ENCODE measurements at regions not wholly inside any gene's neighbourhood (a gene's known extent, or its start where the extent isn't known, plus 50 kb on each side); places are given as distances from the start of the nearest gene placed in this dataset.

DNA sequence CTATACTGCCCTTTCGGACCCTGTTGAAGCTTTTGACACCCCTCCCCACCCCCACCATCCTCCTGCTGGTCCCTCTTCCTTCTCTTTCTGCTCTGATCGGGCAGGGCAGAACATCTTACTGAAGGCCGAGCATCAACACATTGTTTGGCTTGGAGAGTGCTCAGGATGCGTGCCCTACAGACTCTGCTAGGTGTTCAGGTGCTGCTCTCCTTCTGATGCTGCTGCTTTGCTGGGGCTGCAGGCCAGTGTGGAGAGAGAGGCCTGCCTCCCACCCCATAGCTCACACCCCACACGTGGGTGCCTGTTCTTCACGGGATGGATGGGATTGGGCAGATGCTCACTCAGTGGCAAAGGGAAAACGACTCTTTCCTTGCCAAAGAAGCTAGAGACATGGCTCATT, 89.8 kb upstream of the ONECUT1 start:
- Histone ChIP-seq H3K4me3 (ENCODE audit: low read length) (no peak overlapping the region), H4K5ac (ENCODE audit: low read length) (no peak overlapping the region), H3K79me2 (ENCODE audit: control insufficient read depth, insufficient read depth, low read length) (no peaks in the 10 kb centered on the region), H3K27ac (ENCODE audit: low read depth, low read length) (no peak overlapping the region), H3K27me3 (ENCODE audit: insufficient read depth, low read length, poor library complexity) (no peaks in the 10 kb centered on the region), H3K9ac (ENCODE audit: low read length) (no peak overlapping the region), H3K56ac (ENCODE audit: low read length) (no peak overlapping the region), H2AK5ac (ENCODE audit: low read length) (no peak overlapping the region), H3K4ac (ENCODE audit: low read depth, low read length) (no peak overlapping the region), H3K4me1 (ENCODE audit: control insufficient read depth, low read depth, low read length) (no peaks in the 10 kb centered on the region), H2BK5ac (ENCODE audit: low read length) (no peak overlapping the region), H3K36me3 (ENCODE audit: control insufficient read depth, insufficient read depth, low read length) (no peaks in the 10 kb centered on the region), H3K23ac (ENCODE audit: low read length) (no peak overlapping the region), H3K18ac (ENCODE audit: low read length) (no peak overlapping the region), H3K4me2 (ENCODE audit: low read length) (no peak overlapping the region), H4K8ac (ENCODE audit: low read depth, low read length) (no peak overlapping the region), H2BK15ac (replicated peaks; ENCODE audit: low read depth) (no peak overlapping the region), H3K79me1 (ENCODE audit: low read length) (no peaks in the 10 kb centered on the region), H2BK120ac (ENCODE audit: low read depth, low read length) (no peak overlapping the region)
- no peak for DNase-seq
- no CpG with 5 or more reads among the region's 7 CpGs for WGBS (ENCODE audit: extremely low coverage, insufficient coverage, low lambda C conversion rate)

DNA sequence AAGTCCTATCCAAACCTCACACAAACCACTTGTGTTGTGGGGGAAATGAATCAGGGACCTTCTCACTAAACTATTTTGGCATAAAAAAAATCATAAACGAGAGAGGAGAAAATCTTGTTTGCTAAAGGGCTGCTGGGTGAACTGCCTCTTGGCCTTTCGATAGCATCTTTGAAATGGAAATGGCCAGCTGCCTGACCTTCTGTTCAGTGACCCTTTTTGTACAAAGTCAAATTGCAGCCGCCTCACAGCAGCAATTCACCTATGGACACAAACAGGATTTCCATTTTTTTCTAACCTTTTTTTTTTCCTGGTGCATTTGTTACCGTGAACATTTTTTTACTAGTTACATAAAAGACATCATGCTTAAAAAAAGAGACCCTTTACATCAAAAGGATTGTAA, 89.0 kb upstream of the ONECUT1 start:
- H3K56ac ChIP-seq (ENCODE audit: low read length), result no peak overlapping the region
- H3K4me1 ChIP-seq (ENCODE audit: control insufficient read depth, low read depth, low read length), result no peaks in the 10 kb centered on the region
- H3K79me1 ChIP-seq (ENCODE audit: low read length), result no peaks in the 10 kb centered on the region
- no peak overlapping the region for H3K23ac ChIP-seq (ENCODE audit: low read length)
- no peak overlapping the region for H3K4me3 ChIP-seq (ENCODE audit: low read length)
- H3K79me2 ChIP-seq (ENCODE audit: control insufficient read depth, insufficient read depth, low read length), result no peaks in the 10 kb centered on the region
- H3K4ac ChIP-seq (ENCODE audit: low read depth, low read length), result no peak overlapping the region
- no peak overlapping the region for H2AK5ac ChIP-seq (ENCODE audit: low read length)
- no peak overlapping the region for H2BK5ac ChIP-seq (ENCODE audit: low read length)
- no peak for DNase-seq
- no peaks in the 10 kb centered on the region for H3K36me3 ChIP-seq (ENCODE audit: control insufficient read depth, insufficient read depth, low read length)
- no CpG with 5 or more reads among the region's 4 CpGs for WGBS (ENCODE audit: extremely low coverage, insufficient coverage, low lambda C conversion rate)
- H2BK120ac ChIP-seq (ENCODE audit: low read depth, low read length), result no peak overlapping the region
- H2BK15ac ChIP-seq (replicated peaks; ENCODE audit: low read depth), result no peak overlapping the region
- H4K8ac ChIP-seq (ENCODE audit: low read depth, low read length), result no peak overlapping the region
- H3K18ac ChIP-seq (ENCODE audit: low read length), result no peak overlapping the region
- H3K4me2 ChIP-seq (ENCODE audit: low read length), result no peak overlapping the region
- no peak overlapping the region for H3K9ac ChIP-seq (ENCODE audit: low read length)
- no peak overlapping the region for H4K5ac ChIP-seq (ENCODE audit: low read length)
- H3K27ac ChIP-seq (ENCODE audit: low read depth, low read length), result no peak overlapping the region
- no peaks in the 10 kb centered on the region for H3K27me3 ChIP-seq (ENCODE audit: insufficient read depth, low read length, poor library complexity)

DNA sequence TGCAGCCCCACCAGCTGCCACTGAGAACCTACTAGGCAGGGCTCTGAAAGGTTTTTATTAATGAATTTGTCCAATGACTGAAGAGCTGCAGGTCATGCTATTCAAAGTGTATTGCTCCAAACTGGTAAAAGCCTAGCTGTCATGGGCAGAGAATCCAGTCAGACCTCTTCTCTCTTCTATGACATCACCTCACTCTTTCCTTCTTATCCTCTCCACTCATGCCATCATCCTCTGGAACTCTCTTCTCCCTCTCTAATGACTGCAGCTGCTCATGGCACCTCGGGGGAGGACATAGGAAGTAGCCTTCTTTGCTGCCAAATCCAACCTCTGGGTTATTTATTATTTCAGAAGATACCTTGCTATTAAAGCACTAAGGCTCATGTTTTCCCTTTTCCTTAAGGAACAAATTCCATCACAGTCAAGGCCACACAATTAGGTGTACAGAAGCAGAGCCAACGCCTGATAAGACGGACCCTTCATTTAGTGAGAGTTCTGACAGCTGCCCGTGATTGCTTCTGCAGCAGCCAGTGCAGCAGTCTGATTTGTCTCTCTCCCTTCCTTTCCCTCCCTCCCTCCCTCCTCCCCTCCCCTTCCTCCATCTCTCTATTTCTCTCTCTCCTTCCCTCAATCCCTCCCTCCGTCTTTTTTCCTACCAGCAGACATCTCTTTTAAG, 87.0 kb upstream of the ONECUT1 start:
- H3K79me2 ChIP-seq (ENCODE audit: control insufficient read depth, insufficient read depth, low read length), result no peaks in the 10 kb centered on the region
- no peak overlapping the region for H3K4ac ChIP-seq (ENCODE audit: low read depth, low read length)
- no peak overlapping the region for H3K4me3 ChIP-seq (ENCODE audit: low read length)
- no peak overlapping the region for H3K23ac ChIP-seq (ENCODE audit: low read length)
- H2BK15ac ChIP-seq (replicated peaks; ENCODE audit: low read depth), result no peak overlapping the region
- H4K8ac ChIP-seq (ENCODE audit: low read depth, low read length), result no peak overlapping the region
- H3K27ac ChIP-seq (ENCODE audit: low read depth, low read length), result no peak overlapping the region
- no peak overlapping the region for H3K4me2 ChIP-seq (ENCODE audit: low read length)
- no peaks in the 10 kb centered on the region for H3K4me1 ChIP-seq (ENCODE audit: control insufficient read depth, low read depth, low read length)
- no peak overlapping the region for H4K5ac ChIP-seq (ENCODE audit: low read length)
- no peak overlapping the region for H2AK5ac ChIP-seq (ENCODE audit: low read length)
- 90% methylated on average over 1 of the region's 5 CpGs for WGBS (ENCODE audit: extremely low coverage, insufficient coverage, low lambda C conversion rate)
- no peak overlapping the region for H3K56ac ChIP-seq (ENCODE audit: low read length)
- no peak overlapping the region for H3K9ac ChIP-seq (ENCODE audit: low read length)
- no peak overlapping the region for H3K18ac ChIP-seq (ENCODE audit: low read length)
- no peak overlapping the region for H2BK120ac ChIP-seq (ENCODE audit: low read depth, low read length)
- DNase-seq, result no peak
- no peaks in the 10 kb centered on the region for H3K27me3 ChIP-seq (ENCODE audit: insufficient read depth, low read length, poor library complexity)
- no peaks in the 10 kb centered on the region for H3K79me1 ChIP-seq (ENCODE audit: low read length)
- no peaks in the 10 kb centered on the region for H3K36me3 ChIP-seq (ENCODE audit: control insufficient read depth, insufficient read depth, low read length)
- no peak overlapping the region for H2BK5ac ChIP-seq (ENCODE audit: low read length)

DNA sequence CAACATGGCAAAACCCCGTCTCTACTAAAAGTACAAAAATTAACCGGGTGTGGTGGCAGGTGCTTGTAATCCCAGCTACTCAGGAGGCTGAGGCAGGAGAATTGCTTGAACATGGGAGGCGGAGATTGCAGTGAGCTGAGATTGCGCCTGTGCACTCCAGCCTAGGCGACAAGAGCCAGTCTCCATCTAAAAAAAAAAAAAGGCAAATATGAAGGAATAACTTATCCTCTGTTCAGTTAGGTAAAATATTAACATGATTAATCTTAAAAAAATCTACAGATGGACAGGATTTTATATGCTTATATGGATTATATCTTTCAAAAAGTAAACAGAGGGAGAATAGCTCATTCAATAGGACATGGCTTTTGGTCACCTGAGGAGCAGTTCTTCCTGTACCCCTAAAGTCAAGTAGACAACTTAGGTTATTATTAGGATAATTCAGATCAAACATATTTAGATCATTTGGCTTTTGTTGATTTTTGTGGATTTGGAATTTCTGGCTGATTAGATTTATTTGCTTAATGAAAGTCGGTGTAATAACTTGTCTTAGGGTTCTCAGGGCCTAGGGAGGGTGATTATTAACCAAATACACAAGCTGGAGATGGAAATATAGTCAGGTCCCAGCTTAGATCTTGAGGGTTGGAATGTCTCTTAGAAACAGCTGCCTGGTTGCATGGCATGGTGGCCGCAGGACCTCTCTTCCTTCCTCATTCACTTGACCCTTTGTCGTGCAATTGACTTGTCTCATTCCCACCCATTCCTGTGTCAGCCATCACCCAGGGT, 82.1 kb upstream of the ONECUT1 start:
- Histone ChIP-seq H4K5ac (ENCODE audit: low read length) (no peak overlapping the region), H4K8ac (ENCODE audit: low read depth, low read length) (no peak overlapping the region), H3K56ac (ENCODE audit: low read length) (no peak overlapping the region), H3K4ac (ENCODE audit: low read depth, low read length) (no peak overlapping the region), H3K27me3 (ENCODE audit: insufficient read depth, low read length, poor library complexity) (no peaks in the 10 kb centered on the region), H3K9ac (ENCODE audit: low read length) (no peak overlapping the region), H3K18ac (ENCODE audit: low read length) (no peak overlapping the region), H3K79me2 (ENCODE audit: control insufficient read depth, insufficient read depth, low read length) (no peaks in the 10 kb centered on the region), H3K4me2 (ENCODE audit: low read length) (no peak overlapping the region), H3K27ac (ENCODE audit: low read depth, low read length) (no peak overlapping the region), H3K4me3 (ENCODE audit: low read length) (no peak overlapping the region), H2BK120ac (ENCODE audit: low read depth, low read length) (no peak overlapping the region), H2BK5ac (ENCODE audit: low read length) (no peak overlapping the region), H3K36me3 (ENCODE audit: control insufficient read depth, insufficient read depth, low read length) (no peaks in the 10 kb centered on the region), H3K4me1 (ENCODE audit: control insufficient read depth, low read depth, low read length) (no peaks in the 10 kb centered on the region), H2BK15ac (replicated peaks; ENCODE audit: low read depth) (no peak overlapping the region), H3K79me1 (ENCODE audit: low read length) (no peaks in the 10 kb centered on the region), H3K23ac (ENCODE audit: low read length) (no peak overlapping the region), H2AK5ac (ENCODE audit: low read length) (no peak overlapping the region)
- DNase-seq, result no peak
- WGBS (ENCODE audit: extremely low coverage, insufficient coverage, low lambda C conversion rate), result no CpG with 5 or more reads among the region's 8 CpGs

DNA sequence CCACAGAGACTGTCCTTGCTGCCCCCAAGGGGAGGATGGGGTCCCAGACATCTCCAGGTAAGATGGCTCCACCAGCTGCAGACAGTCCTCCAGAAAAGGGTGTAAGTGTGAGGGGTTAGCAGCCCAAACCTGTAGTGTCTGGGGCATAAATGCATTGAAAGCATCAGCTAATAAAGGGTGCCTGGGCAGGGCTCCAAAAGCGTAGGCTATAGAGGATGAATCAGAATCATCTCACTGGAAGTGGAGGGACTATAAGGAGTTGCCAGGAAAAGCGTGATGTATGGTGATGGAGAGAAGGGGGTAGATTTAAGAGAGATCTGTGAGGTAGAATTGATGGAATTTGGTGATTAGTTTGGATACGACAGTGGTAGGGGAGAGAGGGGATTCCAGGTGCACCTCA, 79.9 kb upstream of the ONECUT1 start:
- Histone ChIP-seq H3K79me1 (ENCODE audit: low read length) (no peaks in the 10 kb centered on the region), H3K9ac (ENCODE audit: low read length) (no peak overlapping the region), H3K4ac (ENCODE audit: low read depth, low read length) (no peak overlapping the region), H3K27me3 (ENCODE audit: insufficient read depth, low read length, poor library complexity) (no peaks in the 10 kb centered on the region), H4K8ac (ENCODE audit: low read depth, low read length) (no peak overlapping the region), H3K56ac (ENCODE audit: low read length) (no peak overlapping the region), H2BK5ac (ENCODE audit: low read length) (no peak overlapping the region), H3K4me1 (ENCODE audit: control insufficient read depth, low read depth, low read length) (no peaks in the 10 kb centered on the region), H2AK5ac (ENCODE audit: low read length) (no peak overlapping the region), H3K36me3 (ENCODE audit: control insufficient read depth, insufficient read depth, low read length) (no peaks in the 10 kb centered on the region), H3K23ac (ENCODE audit: low read length) (no peak overlapping the region), H3K4me2 (ENCODE audit: low read length) (no peak overlapping the region), H2BK15ac (replicated peaks; ENCODE audit: low read depth) (no peak overlapping the region), H4K5ac (ENCODE audit: low read length) (no peak overlapping the region), H3K4me3 (ENCODE audit: low read length) (no peak overlapping the region), H3K27ac (ENCODE audit: low read depth, low read length) (no peak overlapping the region), H2BK120ac (ENCODE audit: low read depth, low read length) (no peak overlapping the region), H3K18ac (ENCODE audit: low read length) (no peak overlapping the region), H3K79me2 (ENCODE audit: control insufficient read depth, insufficient read depth, low read length) (no peaks in the 10 kb centered on the region)
- no peak for DNase-seq
- WGBS (ENCODE audit: extremely low coverage, insufficient coverage, low lambda C conversion rate), result 100% methylated on average over 2 of the region's 3 CpGs

All from mesendoderm (in vitro differentiated cells).